Glutamatergic neuron (in vitro differentiated cells): ENCODE measurements at regions not wholly inside any gene's neighbourhood (a gene's known extent, or its start where the extent isn't known, plus 50 kb on each side); places are given as distances from the start of the nearest gene placed in this dataset.
A peak's percentile ranks its signal among the peaks of the same experiment; 100 is the strongest.

ENCODE experiments used
- DNase-seq: peaks from one replicate; pipeline ENCODE4 v3.0.0; 2022
- H3K27ac Mint-ChIP-seq: one replicate; pipeline ENCODE4 v1.8.0; 2020; ENCODE audit warnings: mild to moderate bottlenecking, mixed read lengths, inconsistent platforms; ENCODE audit not compliant: unreplicated experiment
- H3K27me3 Mint-ChIP-seq: one replicate; pipeline ENCODE4 v1.8.0; 2020; ENCODE audit warnings: mild to moderate bottlenecking, moderate library complexity, mixed read lengths, inconsistent platforms; ENCODE audit not compliant: unreplicated experiment
- H3K36me3 Mint-ChIP-seq: one replicate; pipeline ENCODE4 v1.8.0; 2020; ENCODE audit warnings: mild to moderate bottlenecking, mixed read lengths, inconsistent platforms; ENCODE audit not compliant: unreplicated experiment
- H3K4me1 Mint-ChIP-seq: one replicate; pipeline ENCODE4 v1.8.0; 2020; ENCODE audit warnings: mild to moderate bottlenecking, low read depth, mixed read lengths, inconsistent platforms; ENCODE audit not compliant: unreplicated experiment
- H3K4me3 Mint-ChIP-seq: one replicate; pipeline ENCODE4 v1.8.0; 2020; ENCODE audit warnings: mild to moderate bottlenecking, mixed read lengths, inconsistent platforms; ENCODE audit not compliant: unreplicated experiment
- H3K9me3 Mint-ChIP-seq: one replicate; pipeline ENCODE4 v1.8.0; 2020; ENCODE audit warnings: mild to moderate bottlenecking, moderate library complexity, mixed read lengths, inconsistent platforms; ENCODE audit not compliant: unreplicated experiment
- TF ChIP-seq, protein P1 (sequence below): fragments of 200-600 bp; sonication (generic); IDR thresholded peaks from one replicate; pipeline ENCODE4 v1.5.0; 2021; ENCODE audit not compliant: partially characterized antibody, unreplicated experiment

DNA sequence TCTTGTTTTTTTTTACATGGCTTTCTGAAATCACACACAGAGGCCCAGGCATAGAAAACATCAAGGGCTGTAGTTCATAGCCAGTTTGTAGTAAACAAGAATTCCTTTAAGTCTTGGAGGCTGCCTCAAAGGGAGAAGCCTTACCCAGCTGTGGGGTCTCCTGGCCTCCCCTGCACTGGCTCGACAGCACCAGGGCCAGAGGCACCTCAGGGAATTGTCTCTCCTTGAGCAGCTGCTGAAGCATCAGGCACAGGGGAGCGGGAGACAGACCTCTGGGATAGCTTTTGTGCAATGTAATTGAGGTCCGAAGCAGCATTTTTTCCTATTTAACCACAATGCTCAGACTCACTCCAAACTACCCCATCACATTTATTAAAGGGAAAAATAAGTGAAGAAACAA, 209.1 kb downstream of the HRH4 start:
- H3K36me3 Mint-ChIP-seq: no peaks in the 10 kb centered on the region
- TF ChIP-seq, protein P1, sequence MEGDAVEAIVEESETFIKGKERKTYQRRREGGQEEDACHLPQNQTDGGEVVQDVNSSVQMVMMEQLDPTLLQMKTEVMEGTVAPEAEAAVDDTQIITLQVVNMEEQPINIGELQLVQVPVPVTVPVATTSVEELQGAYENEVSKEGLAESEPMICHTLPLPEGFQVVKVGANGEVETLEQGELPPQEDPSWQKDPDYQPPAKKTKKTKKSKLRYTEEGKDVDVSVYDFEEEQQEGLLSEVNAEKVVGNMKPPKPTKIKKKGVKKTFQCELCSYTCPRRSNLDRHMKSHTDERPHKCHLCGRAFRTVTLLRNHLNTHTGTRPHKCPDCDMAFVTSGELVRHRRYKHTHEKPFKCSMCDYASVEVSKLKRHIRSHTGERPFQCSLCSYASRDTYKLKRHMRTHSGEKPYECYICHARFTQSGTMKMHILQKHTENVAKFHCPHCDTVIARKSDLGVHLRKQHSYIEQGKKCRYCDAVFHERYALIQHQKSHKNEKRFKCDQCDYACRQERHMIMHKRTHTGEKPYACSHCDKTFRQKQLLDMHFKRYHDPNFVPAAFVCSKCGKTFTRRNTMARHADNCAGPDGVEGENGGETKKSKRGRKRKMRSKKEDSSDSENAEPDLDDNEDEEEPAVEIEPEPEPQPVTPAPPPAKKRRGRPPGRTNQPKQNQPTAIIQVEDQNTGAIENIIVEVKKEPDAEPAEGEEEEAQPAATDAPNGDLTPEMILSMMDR: no peak
- H3K27ac Mint-ChIP-seq: peak overlapping the region; percentile 3
- DNase-seq: peak; percentile 30
- H3K27me3 Mint-ChIP-seq: peaks cover 2% of the 10 kb centered on the region
- peaks cover 38% of the 10 kb centered on the region for H3K4me1 Mint-ChIP-seq
- H3K4me3 Mint-ChIP-seq: no peak overlapping the region
- H3K9me3 Mint-ChIP-seq: peaks cover 2% of the 10 kb centered on the region

DNA sequence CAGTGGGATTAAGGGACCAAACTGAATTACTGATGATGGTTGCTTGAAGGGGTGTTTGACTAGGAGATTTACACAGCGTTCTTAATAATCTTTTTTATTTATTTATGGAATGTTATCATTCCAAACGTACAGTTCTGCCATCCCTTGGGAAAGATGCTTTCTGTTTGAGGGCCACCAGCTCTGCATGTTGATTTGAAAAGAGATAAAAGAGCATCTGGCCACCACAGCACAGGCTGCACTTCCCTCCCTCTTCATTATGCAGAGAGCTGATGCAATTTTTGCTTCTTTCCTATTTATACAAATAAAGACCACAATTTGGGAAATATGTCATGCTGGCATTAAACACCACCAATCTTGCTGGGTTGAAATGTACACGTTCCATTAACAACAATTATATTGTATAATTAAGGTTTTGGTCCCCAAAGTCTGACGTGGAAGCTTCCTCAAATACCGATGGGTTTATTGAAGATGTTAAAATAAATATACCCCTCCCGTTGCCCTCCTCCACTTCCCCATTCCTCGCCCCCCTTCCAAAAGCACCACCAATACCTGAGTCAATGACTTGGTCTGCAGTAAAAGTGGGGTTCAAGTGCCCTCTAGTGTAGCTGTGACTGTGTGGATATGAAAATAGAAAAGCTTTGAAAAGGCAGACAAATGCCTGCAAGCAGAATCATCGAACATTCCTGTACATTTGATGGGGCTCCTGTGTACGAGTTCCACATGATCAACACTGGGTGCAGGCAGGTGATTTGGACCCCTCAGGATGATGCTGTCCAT, 211.9 kb downstream of the HRH4 start:
- H3K9me3 Mint-ChIP-seq: no peaks in the 10 kb centered on the region
- H3K27ac Mint-ChIP-seq: no peak overlapping the region
- H3K36me3 Mint-ChIP-seq: no peaks in the 10 kb centered on the region
- no peak for DNase-seq
- peaks cover 38% of the 10 kb centered on the region for H3K4me1 Mint-ChIP-seq
- no peak overlapping the region for H3K4me3 Mint-ChIP-seq
- peaks cover 2% of the 10 kb centered on the region for H3K27me3 Mint-ChIP-seq
- TF ChIP-seq, protein P1: no peak

DNA sequence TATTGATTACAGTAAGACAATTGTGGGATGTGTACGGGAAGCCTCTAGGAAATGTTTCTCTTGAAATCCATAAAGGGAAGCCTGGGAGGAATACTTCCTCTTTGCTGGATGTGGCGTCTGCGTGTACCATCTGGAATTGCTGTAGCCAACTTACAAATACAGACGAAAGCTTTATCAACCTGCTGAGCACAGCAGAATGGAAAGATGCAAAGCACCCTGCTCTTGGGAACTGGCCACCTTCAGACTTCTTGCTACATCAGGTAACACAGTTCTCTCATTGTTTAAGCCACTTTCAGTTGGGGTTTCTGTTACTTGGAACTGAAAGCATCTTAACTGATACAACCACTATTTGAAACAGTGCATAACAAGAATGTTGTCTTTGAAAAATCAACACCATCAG, 213.8 kb downstream of the HRH4 start:
- no peak for DNase-seq
- peaks cover 2% of the 10 kb centered on the region for H3K27me3 Mint-ChIP-seq
- H3K4me3 Mint-ChIP-seq: no peak overlapping the region
- H3K4me1 Mint-ChIP-seq: peaks cover 36% of the 10 kb centered on the region
- no peaks in the 10 kb centered on the region for H3K36me3 Mint-ChIP-seq
- H3K27ac Mint-ChIP-seq: no peak overlapping the region
- TF ChIP-seq, protein P1: no peak
- H3K9me3 Mint-ChIP-seq: no peaks in the 10 kb centered on the region

DNA sequence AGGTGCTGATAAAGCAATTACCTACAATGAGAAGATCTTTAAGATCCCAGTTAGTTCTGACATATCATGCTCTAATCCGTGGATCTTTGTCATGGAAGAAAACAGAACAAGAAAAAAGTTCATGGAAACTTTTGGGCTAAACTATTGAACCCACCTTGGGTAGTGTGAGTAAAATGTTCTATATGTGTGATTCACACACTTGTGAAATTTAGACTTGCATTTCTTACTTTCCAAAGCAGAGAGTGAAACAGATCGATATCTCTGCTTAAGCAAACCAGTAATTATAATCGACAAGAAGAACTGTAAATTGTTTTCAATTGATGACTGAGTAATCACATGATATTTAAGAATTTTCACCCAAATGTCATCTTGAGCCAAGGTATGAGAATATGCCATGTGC, 214.2 kb downstream of the HRH4 start:
- H3K27me3 Mint-ChIP-seq: peaks cover 2% of the 10 kb centered on the region
- H3K4me1 Mint-ChIP-seq: peaks cover 35% of the 10 kb centered on the region
- no peak overlapping the region for H3K4me3 Mint-ChIP-seq
- no peak for DNase-seq
- TF ChIP-seq, protein P1: no peak
- H3K36me3 Mint-ChIP-seq: no peaks in the 10 kb centered on the region
- no peaks in the 10 kb centered on the region for H3K9me3 Mint-ChIP-seq
- no peak overlapping the region for H3K27ac Mint-ChIP-seq

DNA sequence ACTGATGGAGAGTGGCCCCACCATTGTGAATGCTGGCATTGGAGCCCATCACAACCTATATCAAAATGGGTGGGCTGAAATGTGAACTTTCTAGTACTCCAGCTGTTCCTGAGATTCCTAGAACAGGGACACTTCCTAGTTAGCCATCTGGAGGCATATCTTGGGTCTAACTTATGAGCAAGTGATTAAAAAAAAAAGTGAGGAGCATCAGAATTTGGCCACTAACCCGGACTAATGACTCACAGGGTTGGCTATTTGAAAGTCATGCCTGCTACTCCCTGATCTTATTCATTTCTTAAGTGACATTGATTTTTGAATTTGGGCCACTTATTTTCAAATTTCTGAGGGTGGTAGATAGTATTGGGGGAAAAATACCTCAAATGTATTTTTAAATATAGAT, 216.6 kb downstream of the HRH4 start:
- Mint-ChIP-seq H3K27me3 (peaks cover 2% of the 10 kb centered on the region), H3K27ac (no peak overlapping the region), H3K36me3 (no peaks in the 10 kb centered on the region), H3K9me3 (no peaks in the 10 kb centered on the region), H3K4me3 (no peak overlapping the region), H3K4me1 (peaks cover 22% of the 10 kb centered on the region)
- TF ChIP-seq, protein P1: no peak
- no peak for DNase-seq
